GM19397 (cell line): ENCODE measurements at regions not wholly inside any gene's neighbourhood (a gene's known extent, or its start where the extent isn't known, plus 50 kb on each side); places are given as distances from the start of the nearest gene placed in this dataset.
"Not testable (repeated sequence)": the region's sequence is repeated elsewhere in the genome, so short reads cannot be mapped to it uniquely, and the experiment has no call there.

Source experiments
- ATAC-seq: cut with Tn5 transposase; IDR thresholded peaks from one replicate; pipeline ENCODE4 v1.9.1; 2021; ENCODE audit warnings: mild to moderate bottlenecking, moderate library complexity; ENCODE audit not compliant: unreplicated experiment

GRCh38 chr14:88929656-88930436 lies 105.4 kb downstream of the TTC8 start:
- no peak for ATAC-seq

DNA sequence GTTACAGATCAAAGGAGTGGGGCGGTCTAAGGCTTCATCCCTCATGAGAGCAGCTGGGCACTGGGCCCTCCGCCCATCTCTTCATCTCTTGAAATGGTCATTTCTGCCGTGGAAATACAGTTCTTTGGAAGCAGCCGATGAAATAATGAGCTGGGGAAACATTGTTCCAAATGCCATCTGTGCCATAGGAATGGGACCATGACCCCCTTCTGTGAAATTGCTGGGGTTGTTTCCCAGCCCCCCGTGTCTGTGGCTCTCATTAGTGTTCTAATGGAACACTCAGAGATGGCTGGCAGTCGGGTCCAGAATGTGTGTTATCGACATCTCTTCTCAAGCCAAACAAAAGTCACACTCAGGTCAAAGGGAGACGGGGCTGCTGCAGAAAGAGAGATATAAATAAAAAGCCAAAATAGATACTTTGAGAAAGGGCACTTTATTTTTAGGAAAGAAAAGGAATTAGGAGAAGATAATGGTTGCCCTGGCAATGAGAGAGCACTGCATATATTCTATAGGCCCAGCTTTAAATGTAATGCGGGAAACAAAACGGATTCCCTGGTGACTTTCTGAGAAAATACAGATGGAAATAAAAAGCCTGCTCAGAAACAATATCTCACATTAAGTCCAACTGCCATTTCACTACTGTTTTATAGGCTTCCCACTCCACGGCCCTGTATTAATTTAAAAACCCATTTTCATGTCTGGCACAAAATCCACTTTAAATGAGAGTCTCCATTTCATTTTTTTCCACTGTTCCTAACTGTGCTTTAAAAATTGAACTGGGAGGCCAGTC lies 107.1 kb downstream of the TTC8 start:
- ATAC-seq, result no peak

DNA sequence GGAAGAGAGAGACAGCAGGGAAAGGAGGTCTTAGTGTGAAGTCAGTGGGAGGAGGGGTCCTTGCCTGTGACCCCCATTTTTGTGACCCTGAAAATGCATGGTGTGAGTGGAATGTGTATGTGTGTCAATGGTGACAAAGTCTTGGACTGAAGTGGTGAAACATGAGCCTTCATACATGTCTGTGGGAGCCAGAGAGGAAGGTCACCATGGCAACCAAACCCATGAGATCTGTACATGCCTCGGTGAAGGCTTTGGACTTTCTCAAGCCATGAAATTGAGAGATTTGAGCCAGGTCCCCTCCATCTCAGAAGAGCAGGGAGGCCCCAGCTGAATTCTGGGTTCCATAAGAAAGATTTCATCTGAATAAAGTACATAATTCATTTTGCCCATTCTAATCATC lies 108.7 kb downstream of the TTC8 start:
- no peak for ATAC-seq

- no peak for ATAC-seq
Observed at GRCh38 chr14:88934351-88934806, 109.9 kb downstream of the TTC8 start.

- no peak for ATAC-seq
Observed at GRCh38 chr14:88935083-88935482, 110.6 kb downstream of the TTC8 start.

DNA sequence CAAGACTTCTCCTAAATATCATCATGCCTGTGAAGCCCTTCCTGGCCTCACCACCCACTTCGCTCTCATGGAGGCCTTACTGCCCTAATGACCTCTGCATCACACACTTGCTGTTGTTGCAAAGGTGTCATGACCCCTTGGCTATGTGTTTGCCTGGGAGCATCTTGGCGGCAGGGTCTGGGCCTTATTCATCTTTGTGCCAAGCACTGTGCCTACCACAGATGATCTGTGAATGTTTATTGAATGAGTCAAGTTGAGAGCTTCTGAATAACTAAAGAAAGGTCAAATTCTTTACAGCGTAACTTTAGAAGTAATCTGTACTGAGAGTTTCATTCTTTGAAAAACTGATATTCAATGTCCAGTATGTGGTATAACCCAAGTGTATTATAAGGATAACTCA lies 113.3 kb downstream of the TTC8 start:
- ATAC-seq, result no peak

- no peak for ATAC-seq
Observed at GRCh38 chr14:88940671-88941070, 116.2 kb downstream of the TTC8 start.

- ATAC-seq, result no peak
Observed at GRCh38 chr14:88941414-88941813, 117.0 kb downstream of the TTC8 start.

- ATAC-seq, result no peak
Observed at GRCh38 chr14:88947646-88948598, 123.5 kb downstream of the TTC8 start.

- no peak for ATAC-seq
Observed at GRCh38 chr14:88950069-88950468, 125.6 kb downstream of the TTC8 start.

DNA sequence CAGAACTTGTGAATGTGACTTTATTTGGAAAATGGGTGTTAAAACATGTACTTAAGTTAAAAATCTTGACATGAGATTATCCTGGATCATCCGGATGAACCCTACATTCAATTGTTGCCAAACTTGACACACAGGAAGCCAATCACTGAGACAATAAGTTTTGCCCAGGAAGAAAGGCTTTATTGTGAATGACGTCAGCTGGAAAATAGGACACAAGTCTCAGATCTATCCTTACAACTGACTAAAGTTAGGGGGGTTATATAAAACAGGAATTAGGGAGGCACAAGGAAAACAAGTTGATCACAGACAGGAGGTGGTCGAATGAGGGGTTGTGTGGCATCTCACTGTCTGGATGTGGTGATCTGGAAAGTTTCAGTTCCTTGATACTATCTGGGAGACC lies 126.9 kb downstream of the TTC8 start:
- ATAC-seq, result no peak

DNA sequence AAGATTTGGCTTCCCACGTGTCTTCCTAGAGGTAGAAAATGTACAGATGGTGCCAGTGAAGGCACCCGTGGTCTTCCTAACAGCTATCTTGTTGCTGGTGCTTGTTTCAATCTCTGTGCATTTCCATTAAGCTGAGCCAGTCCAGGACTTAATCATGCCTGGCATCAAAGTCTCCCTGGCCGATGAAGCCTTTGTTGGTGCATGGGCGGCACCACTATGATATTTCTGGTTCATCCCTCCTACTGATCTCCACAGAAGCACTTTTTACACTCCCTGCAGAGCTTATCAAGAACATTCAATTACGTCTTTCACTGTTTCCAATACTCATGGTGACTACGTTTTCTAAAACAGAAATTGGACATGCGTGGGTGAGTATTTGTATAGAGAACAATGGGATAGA lies 128.4 kb downstream of the TTC8 start:
- ATAC-seq, result no peak

DNA sequence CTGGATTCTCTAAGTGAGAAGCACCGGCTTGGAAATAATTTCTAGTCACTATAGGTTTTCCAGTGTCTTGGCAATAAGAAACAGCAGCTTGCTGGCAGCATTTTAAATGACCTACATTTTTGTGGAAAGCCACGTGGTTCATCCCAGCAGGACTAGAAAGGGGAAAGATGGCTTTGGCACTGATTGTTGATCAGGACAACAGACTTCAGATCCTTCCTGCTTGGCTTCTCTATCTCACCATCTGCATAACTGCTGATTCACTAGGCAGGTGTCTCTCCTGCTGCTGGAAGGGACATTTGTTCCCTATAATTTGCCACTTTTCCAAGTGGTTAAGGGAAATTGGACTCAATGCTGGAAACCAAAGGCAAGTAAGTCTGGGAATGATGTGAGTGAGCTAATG lies 131.0 kb downstream of the TTC8 start:
- no peak for ATAC-seq

- no peak for ATAC-seq
Observed at GRCh38 chr14:88960496-88960895, 136.0 kb downstream of the TTC8 start.

DNA sequence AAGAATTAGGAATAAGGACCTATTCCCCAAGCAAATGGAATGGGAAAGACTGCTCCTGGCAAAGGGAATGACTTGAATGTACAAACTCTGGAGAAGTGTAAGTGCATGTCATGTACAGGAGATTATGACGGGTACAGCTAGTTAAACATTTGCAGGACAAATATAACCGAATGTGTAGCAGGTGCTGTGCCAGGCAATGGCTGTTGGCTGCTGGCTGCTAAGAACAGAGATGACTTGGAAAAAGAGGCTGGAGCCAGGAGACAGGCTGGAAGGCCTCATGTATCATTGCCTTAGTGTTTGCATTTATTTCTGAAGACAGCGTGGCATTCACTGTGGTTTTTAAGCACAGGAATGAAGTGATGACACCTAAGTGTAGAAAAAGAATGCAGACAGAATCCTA lies 136.8 kb downstream of the TTC8 start:
- no peak for ATAC-seq

DNA sequence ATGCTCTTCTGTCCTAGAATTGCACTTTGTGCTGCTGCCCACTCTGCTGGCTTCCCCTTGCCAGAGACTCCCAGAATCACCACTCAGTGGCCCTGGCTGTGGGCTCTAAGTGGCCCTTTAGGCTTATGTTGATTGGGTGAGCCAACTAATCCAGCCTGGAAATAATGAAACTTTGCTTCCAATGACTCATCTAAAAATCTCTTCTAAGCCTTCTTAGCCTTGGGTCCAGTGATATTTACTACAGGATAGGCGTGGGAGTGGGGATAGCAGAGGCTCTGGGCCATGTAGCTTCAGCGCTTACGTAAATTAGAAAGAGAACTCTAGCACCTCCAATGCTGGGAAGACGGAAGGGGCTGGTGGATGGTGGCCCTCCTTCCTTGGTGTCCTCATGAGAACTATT lies 137.9 kb downstream of the TTC8 start:
- ATAC-seq, result no peak

GRCh38 chr14:88967299-88967698 lies 142.8 kb downstream of the TTC8 start:
- ATAC-seq, result no peak

DNA sequence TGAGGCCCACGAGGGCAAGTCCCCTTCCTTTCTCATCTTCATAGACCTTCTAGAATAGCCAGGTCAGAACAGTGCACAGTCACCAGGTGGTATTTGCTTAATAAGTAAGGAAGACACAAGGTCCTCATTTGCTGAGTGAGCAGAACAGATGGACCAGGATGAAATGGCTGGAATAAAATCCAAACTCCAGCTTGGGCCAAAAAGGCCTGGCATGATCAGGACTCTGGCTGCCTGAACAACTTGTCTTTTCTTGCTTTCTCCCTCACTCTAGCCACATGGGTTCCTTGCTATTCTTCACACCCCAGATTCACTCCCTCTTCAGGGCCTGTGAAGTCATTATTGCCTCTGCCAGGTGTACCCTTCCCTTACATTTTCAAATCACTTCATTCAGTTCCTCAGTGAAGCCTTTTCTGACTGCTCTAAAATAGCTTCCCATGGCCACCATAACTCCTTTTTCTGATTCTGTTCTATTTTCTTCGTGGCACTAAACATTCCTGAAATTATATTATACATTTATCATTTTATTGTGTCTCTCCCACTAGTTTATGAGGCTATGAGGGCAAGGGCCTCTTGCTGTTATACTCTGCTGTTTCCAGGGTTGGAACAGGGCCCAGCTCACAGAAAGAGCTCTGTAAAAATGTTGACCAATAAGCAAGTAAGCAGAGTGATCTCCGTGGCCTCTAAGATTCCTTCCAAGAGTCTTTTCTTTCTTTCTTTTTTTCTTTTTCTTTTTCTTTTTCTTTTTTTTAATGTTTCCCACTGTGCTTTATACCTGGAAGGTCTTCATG lies 150.8 kb downstream of the TTC8 start:
- no peak for ATAC-seq

DNA sequence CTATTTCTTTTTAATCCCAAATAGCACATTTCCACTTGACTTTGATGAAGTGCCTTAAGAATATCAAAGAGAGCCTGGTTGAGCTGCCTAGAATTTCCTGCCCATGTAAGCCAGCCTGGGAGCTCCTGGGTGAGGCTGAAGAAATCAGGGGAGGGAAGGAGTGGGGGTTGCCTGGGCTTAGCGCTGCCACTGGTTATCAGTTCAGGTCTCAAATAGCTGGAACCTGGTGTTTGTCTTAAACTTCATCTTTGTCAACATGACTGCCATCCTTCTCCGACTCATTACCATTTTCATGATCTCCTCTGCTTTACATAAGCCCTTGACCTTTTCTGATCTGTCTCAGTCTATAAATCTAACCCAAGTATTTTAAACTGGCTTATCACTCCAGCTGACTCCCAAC lies 151.5 kb downstream of the TTC8 start:
- no peak for ATAC-seq

GRCh38 chr14:88980907-88981306 lies 156.5 kb downstream of the TTC8 start:
- ATAC-seq, result not testable (repeated sequence)
